CD14-positive monocyte (primary cell): ENCODE measurements at regions not wholly inside any gene's neighbourhood (a gene's known extent, or its start where the extent isn't known, plus 50 kb on each side); places are given as distances from the start of the nearest gene placed in this dataset.

Source experiments
- DNase-seq, 3 donors: peaks; one replicate each; pipeline ENCODE4 v3.0.0-alpha.2; 2011 to 2022
- H2AFZ ChIP-seq: 2 replicates; pipeline ENCODE4 v1.6.0; 2012; ENCODE audit warnings: mild to moderate bottlenecking, low read depth, low read length, inconsistent platforms; ENCODE audit not compliant: insufficient read depth, poor library complexity, severe bottlenecking
- H3K27ac ChIP-seq, 2 donors: 1 replicate in 1 of 2; 2 replicates in 1 of 2; pipeline ENCODE4 v1.5.1; 2012 to 2013; ENCODE audit warnings: low read length in 2 of 2, control low read depth in 1 of 2, inconsistent platforms in 1 of 2, low read depth in 1 of 2, mild to moderate bottlenecking in 1 of 2
- H3K27me3 ChIP-seq, 2 donors: one replicate each; pipeline versions ENCODE4 v1.6.0 to v1.6.1; 2011 to 2013; ENCODE audit warnings: low read length in 2 of 2; ENCODE audit not compliant: control insufficient read depth in 2 of 2, insufficient read depth in 2 of 2
- H3K36me3 ChIP-seq, 2 donors: replicated peaks in 1 of 2; 1 replicate in 1 of 2; 2 replicates in 1 of 2; pipeline versions ENCODE4 v1.5.1 to v1.6.1; 2012 to 2013; ENCODE audit warnings: low read length in 2 of 2, control low read depth in 1 of 2, inconsistent platforms in 1 of 2, mild to moderate bottlenecking in 1 of 2; ENCODE audit not compliant: insufficient read depth in 2 of 2, control insufficient read depth in 1 of 2
- H3K4me1 ChIP-seq, 2 donors: 1 replicate in 1 of 2; 2 replicates in 1 of 2; pipeline versions ENCODE4 v1.5.1 to v1.6.1; 2012 to 2013; ENCODE audit warnings: low read length in 2 of 2, control low read depth in 1 of 2, inconsistent platforms in 1 of 2, mild to moderate bottlenecking in 1 of 2, moderate library complexity in 1 of 2; ENCODE audit not compliant: insufficient read depth in 2 of 2, control insufficient read depth in 1 of 2
- H3K4me2 ChIP-seq: replicated peaks from 2 replicates; pipeline ENCODE3; 2012; ENCODE audit warnings: low read length, moderate library complexity, mild to moderate bottlenecking; ENCODE audit not compliant: poor library complexity, severe bottlenecking; ENCODE audit errors: extremely low read depth
- H3K4me3 ChIP-seq, 3 experiments: fragments of 200-600 bp in 1 of 3; sonication (generic) in 1 of 3; replicated peaks in 1 of 3; 1 replicate in 2 of 3; 2 replicates in 1 of 3; pipeline ENCODE4 v1.5.1; 2011 to 2013; ENCODE audit warnings: low read length in 3 of 3, mild to moderate bottlenecking in 3 of 3, control low read depth in 2 of 3, low read depth in 2 of 3, inconsistent platforms in 1 of 3, moderate library complexity in 1 of 3
- H3K79me2 ChIP-seq: 2 replicates; pipeline ENCODE4 v1.6.0; 2012; ENCODE audit warnings: mild to moderate bottlenecking, control low read depth, inconsistent platforms, low read length, moderate library complexity; ENCODE audit not compliant: insufficient read depth
- H3K9ac ChIP-seq: 2 replicates; pipeline ENCODE4 v1.6.0; 2017; ENCODE audit warnings: low read length, mild to moderate bottlenecking; ENCODE audit not compliant: insufficient read depth, poor library complexity, severe bottlenecking
- H3K9me3 ChIP-seq, 2 donors: replicated peaks in 1 of 2; 1 replicate in 1 of 2; 2 replicates in 1 of 2; pipeline versions ENCODE4 v1.5.1 to v1.6.1; 2012 to 2013; ENCODE audit warnings: low read length in 2 of 2, control low read depth in 1 of 2; ENCODE audit not compliant: control insufficient read depth in 1 of 2, insufficient read depth in 1 of 2
- H4K20me1 ChIP-seq: 2 replicates; pipeline ENCODE4 v1.6.0; 2012; ENCODE audit warnings: mild to moderate bottlenecking, low read length, control low read depth, moderate library complexity; ENCODE audit not compliant: insufficient read depth
- H3K27ac Mint-ChIP-seq, 7 donors: one replicate each; pipeline ENCODE4 v1.8.0; 2020; ENCODE audit warnings: mild to moderate bottlenecking in 7 of 7, mixed read lengths in 7 of 7, moderate library complexity in 6 of 7, inconsistent platforms in 2 of 7
- H3K27me3 Mint-ChIP-seq, 3 donors: one replicate each; pipeline ENCODE4 v1.8.0; 2021 to 2022; ENCODE audit warnings: low read depth in 3 of 3, mild to moderate bottlenecking in 3 of 3, mixed read lengths in 3 of 3, moderate library complexity in 3 of 3, inconsistent platforms in 1 of 3
- H3K36me3 Mint-ChIP-seq, 2 donors: one replicate each; pipeline ENCODE4 v1.8.0; 2020; ENCODE audit warnings: mixed read lengths in 2 of 2, inconsistent platforms in 1 of 2, mild to moderate bottlenecking in 1 of 2
- H3K4me1 Mint-ChIP-seq: one replicate; pipeline ENCODE4 v1.8.0; 2020; ENCODE audit warnings: mild to moderate bottlenecking, mixed read lengths
- H3K4me3 Mint-ChIP-seq, 2 donors: one replicate each; pipeline ENCODE4 v1.8.0; 2020; ENCODE audit warnings: mild to moderate bottlenecking in 2 of 2, mixed read lengths in 2 of 2, moderate library complexity in 1 of 2
- H3K9me3 Mint-ChIP-seq, 7 donors: one replicate each; pipeline ENCODE4 v1.8.0; 2020 to 2022; ENCODE audit warnings: mixed read lengths in 7 of 7, mild to moderate bottlenecking in 6 of 7, moderate library complexity in 6 of 7, inconsistent platforms in 2 of 7
- WGBS: methylation state at CpG from one replicate; pipeline ENCODE4 v1.1.5; 2013; ENCODE audit warnings: missing lambda C conversion rate; ENCODE audit not compliant: insufficient coverage; 5-methylcytosine and 5-hydroxymethylcytosine counted together
- intact Hi-C, 2 donors: fragments of 100-400 bp; cut with micrococcal nuclease; formaldehyde crosslinking; loops; one replicate each; pipeline versions ENCODE4 v1.15.0 to v1.15.1; 2023
- TF ChIP-seq, protein P1 (sequence below): fragments of 200-600 bp; IDR thresholded peaks from one replicate; pipeline ENCODE4 v1.8.0; 2022; ENCODE audit warnings: antibody characterized with exemption, mild to moderate bottlenecking

GRCh38 chr5:89228355-89228754, 345.4 kb upstream of the MEF2C start:
- Histone ChIP-seq H4K20me1 (no peaks in the 10 kb centered on the region), H3K79me2 (no peaks in the 10 kb centered on the region), H2AFZ (no peak overlapping the region), H3K9me3 (peaks cover 0 to 7% of the 10 kb centered on the region in 2 donors), H3K4me3 (no peak overlapping the region), H3K4me1 (no peaks in the 10 kb centered on the region), H3K36me3 (no peaks in the 10 kb centered on the region), H3K9ac (no peak overlapping the region), H3K27ac (no peak overlapping the region), H3K27me3 (no peaks in the 10 kb centered on the region), H3K4me2 (no peak overlapping the region)
- DNase-seq: no peak
- no peaks in the 10 kb centered on the region for H3K36me3 Mint-ChIP-seq
- no peaks in the 10 kb centered on the region for H3K27me3 Mint-ChIP-seq
- peaks cover 0 to 8% (median 4%) of the 10 kb centered on the region in 7 donors for H3K9me3 Mint-ChIP-seq
- no peak overlapping the region for H3K27ac Mint-ChIP-seq
- no peak overlapping the region for H3K4me3 Mint-ChIP-seq
- H3K4me1 Mint-ChIP-seq: no peaks in the 10 kb centered on the region
- intact Hi-C loops: no loop called here
- TF ChIP-seq, protein P1, sequence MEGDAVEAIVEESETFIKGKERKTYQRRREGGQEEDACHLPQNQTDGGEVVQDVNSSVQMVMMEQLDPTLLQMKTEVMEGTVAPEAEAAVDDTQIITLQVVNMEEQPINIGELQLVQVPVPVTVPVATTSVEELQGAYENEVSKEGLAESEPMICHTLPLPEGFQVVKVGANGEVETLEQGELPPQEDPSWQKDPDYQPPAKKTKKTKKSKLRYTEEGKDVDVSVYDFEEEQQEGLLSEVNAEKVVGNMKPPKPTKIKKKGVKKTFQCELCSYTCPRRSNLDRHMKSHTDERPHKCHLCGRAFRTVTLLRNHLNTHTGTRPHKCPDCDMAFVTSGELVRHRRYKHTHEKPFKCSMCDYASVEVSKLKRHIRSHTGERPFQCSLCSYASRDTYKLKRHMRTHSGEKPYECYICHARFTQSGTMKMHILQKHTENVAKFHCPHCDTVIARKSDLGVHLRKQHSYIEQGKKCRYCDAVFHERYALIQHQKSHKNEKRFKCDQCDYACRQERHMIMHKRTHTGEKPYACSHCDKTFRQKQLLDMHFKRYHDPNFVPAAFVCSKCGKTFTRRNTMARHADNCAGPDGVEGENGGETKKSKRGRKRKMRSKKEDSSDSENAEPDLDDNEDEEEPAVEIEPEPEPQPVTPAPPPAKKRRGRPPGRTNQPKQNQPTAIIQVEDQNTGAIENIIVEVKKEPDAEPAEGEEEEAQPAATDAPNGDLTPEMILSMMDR: no peak
- WGBS: no CpG with 5 or more reads among the region's 1 CpG

- TF ChIP-seq, protein P1: no peak
- Mint-ChIP-seq H3K27ac (no peak overlapping the region), H3K36me3 (no peaks in the 10 kb centered on the region), H3K27me3 (no peaks in the 10 kb centered on the region), H3K9me3 (peaks cover 2 to 11% (median 6%) of the 10 kb centered on the region in 7 donors), H3K4me3 (no peak overlapping the region), H3K4me1 (no peaks in the 10 kb centered on the region)
- Histone ChIP-seq H3K27ac (no peak overlapping the region), H3K9ac (no peak overlapping the region), H3K27me3 (no peaks in the 10 kb centered on the region), H3K36me3 (no peaks in the 10 kb centered on the region), H3K4me3 (no peak overlapping the region), H3K9me3 (peaks cover 4 to 8% of the 10 kb centered on the region in 2 donors), H4K20me1 (no peaks in the 10 kb centered on the region), H2AFZ (no peak overlapping the region), H3K79me2 (no peaks in the 10 kb centered on the region), H3K4me2 (no peak overlapping the region), H3K4me1 (no peaks in the 10 kb centered on the region)
- 100% methylated on average over 2 of the region's 3 CpGs for WGBS
- intact Hi-C loops: no loop called here
- no peak for DNase-seq
Observed at GRCh38 chr5:89218364-89218763, 335.4 kb upstream of the MEF2C start.
